GM06990 (cell line): ENCODE measurements at regions not wholly inside any gene's neighbourhood (a gene's known extent, or its start where the extent isn't known, plus 50 kb on each side); places are given as distances from the start of the nearest gene placed in this dataset.

Experiments
- DNase-seq: peaks from one replicate; pipeline ENCODE4 v3.0.0-alpha.2; 2011; ENCODE audit not compliant: insufficient read length; ENCODE audit errors: extremely low read depth
- H3K27me3 ChIP-seq: replicated peaks from 2 replicates; pipeline ENCODE4 v1.6.0; 2011; ENCODE audit warnings: low read length; ENCODE audit not compliant: control insufficient read depth, insufficient read depth
- H3K36me3 ChIP-seq: 2 replicates; pipeline ENCODE4 v1.5.1; 2011; ENCODE audit warnings: low read length; ENCODE audit not compliant: control insufficient read depth, insufficient read depth
- H3K4me3 ChIP-seq: replicated peaks from 2 replicates; pipeline ENCODE4 v1.5.1; 2011; ENCODE audit warnings: low read depth, mild to moderate bottlenecking, control low read depth, low read length
- CTCF ChIP-seq: IDR thresholded peaks from 2 replicates; pipeline ENCODE4 v1.5.1; 2011; ENCODE audit warnings: low read length, control low read depth, mild to moderate bottlenecking, inconsistent platforms; ENCODE audit not compliant: insufficient read depth, poor library complexity, severe bottlenecking

- no peak for DNase-seq
- H3K4me3 ChIP-seq, result no peak overlapping the region
- TF ChIP-seq CTCF, result no peak
- no peaks in the 10 kb centered on the region for H3K36me3 ChIP-seq
- H3K27me3 ChIP-seq, result no peaks in the 10 kb centered on the region; the same call in 1 of the 2 replicates
Observed at GRCh38 chr5:58115811-58116210, 344.1 kb downstream of the PLK2 start.

DNA sequence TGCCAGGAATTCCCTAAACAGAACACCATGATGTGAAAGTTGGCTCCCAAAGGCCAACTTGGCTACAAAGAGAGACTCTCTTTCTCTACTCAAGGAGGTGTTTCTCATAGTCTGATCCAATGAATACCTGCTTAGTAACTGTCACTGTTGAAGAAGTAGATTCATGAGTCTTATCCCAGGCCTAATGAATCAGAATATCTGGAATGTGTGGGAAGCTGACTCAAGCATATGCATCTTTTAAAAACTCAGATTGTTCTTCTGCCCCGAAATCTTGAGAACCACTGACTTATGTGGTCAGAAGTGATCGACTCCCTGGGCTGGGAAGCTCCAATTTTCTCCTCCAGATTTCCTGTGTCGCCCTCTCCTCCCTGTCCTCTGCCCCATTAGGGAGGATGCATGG, 345.6 kb downstream of the PLK2 start:
- DNase-seq, result no peak
- H3K36me3 ChIP-seq, result no peaks in the 10 kb centered on the region
- H3K4me3 ChIP-seq, result no peak overlapping the region
- no peak for TF ChIP-seq CTCF
- H3K27me3 ChIP-seq, result no peaks in the 10 kb centered on the region; the same call in 1 of the 2 replicates

- Histone ChIP-seq H3K36me3 (no peaks in the 10 kb centered on the region), H3K4me3 (no peak overlapping the region), H3K27me3 (no peaks in the 10 kb centered on the region; the same call in 1 of the 2 replicates)
- DNase-seq, result no peak
- TF ChIP-seq CTCF, result no peak
Observed at GRCh38 chr5:58113172-58113571, 346.7 kb downstream of the PLK2 start.

DNA sequence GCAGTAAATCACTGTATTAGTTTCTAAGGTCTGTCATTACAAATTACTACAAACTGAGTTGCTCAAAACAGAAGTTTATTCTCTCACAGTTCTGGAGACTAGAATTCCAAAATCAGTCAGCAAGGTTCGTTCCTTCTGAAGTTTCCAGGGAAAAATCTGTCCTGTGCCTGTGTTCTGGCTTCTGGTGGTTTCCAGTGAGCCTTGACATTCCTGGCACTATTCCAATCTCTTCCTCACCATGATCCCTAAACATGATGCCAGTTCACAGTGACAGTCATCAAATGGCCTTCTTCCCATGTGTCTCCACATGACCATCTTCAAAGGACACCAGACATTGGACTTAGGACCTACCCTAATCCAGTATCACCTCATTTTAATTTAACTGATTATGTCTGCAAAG, 351.4 kb downstream of the PLK2 start:
- H3K36me3 ChIP-seq, result no peaks in the 10 kb centered on the region
- DNase-seq, result no peak
- no peak for TF ChIP-seq CTCF
- H3K4me3 ChIP-seq, result no peak overlapping the region
- no peaks in the 10 kb centered on the region for H3K27me3 ChIP-seq

DNA sequence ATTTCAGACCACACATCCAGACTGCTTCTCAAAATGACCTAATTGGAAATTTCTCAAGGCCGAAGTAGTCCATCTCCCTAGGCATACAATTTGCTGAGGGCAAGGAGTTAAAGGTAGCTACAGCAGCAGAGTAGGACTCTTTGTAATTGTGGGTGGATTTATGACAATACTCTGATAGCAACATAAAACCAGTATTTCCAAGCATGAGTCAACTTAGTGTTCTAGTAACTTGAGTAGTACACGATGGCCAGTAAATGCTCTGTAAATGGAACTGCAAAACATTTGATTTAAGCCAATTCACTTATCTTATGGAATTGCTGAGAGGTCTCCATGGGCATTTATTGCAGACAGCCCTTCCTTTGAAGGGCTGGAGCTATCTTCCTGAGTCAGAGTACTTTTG, 352.2 kb downstream of the PLK2 start:
- Histone ChIP-seq H3K36me3 (no peaks in the 10 kb centered on the region), H3K27me3 (no peaks in the 10 kb centered on the region), H3K4me3 (no peak overlapping the region)
- no peak for DNase-seq
- TF ChIP-seq CTCF, result no peak

DNA sequence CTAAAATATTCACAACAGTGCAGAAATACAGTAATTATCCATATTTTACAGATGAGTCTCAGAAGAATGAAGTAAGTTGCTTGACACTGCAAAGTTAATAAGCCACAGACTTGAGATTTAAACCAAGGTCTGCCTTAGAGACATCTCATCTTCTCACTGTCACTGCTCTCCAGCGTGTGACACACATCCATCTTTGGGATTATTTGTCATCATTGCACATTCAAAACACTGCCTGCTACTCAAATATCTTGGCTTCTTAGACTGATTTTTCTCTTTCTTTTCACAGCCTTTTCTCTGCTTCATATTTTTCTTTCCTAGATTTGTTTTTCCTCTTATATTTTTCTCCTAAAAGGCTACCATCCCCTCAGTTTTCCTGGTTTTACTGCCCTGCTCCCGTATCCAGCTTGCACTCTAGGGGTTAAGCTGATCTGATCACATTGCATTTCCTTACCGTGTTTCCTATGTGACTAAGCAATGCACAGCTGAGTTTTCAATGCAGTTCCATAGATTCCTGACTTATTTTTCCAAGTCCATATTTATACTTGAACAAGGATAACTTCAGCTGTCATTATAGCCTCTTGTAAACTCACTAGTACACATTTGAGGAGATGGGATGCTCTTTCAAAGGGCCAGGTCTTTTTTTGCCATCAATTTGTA, 353.0 kb downstream of the PLK2 start:
- no peak for TF ChIP-seq CTCF
- H3K4me3 ChIP-seq, result no peak overlapping the region
- no peaks in the 10 kb centered on the region for H3K27me3 ChIP-seq
- H3K36me3 ChIP-seq, result no peaks in the 10 kb centered on the region
- no peak for DNase-seq
